ENCODE measurements at regions not wholly inside any gene's neighbourhood (a gene's known extent, or its start where the extent isn't known, plus 50 kb on each side); places are given as distances from the start of the nearest gene placed in this dataset.

DNA sequence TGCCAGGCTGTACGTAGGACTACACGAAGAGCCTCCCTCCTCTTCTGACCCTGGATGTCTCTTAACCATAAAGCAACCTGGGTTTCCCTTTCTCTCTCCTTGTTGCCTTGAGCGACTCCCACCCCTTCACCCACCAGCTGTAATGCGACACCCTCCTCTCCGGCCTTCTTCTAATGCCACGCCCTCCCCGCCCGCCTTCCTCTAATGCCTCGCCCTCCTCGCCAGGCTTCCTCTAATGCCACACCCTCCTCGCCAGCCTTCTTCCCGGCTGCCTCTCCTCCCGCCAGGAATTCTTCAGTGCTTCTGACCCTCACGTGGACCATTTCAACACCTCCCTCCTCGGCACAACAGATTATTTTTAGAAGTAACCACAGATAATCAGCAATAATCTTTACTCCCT, 348.5 kb upstream of the SHH start:
- TF ChIP-seq, protein P1, sequence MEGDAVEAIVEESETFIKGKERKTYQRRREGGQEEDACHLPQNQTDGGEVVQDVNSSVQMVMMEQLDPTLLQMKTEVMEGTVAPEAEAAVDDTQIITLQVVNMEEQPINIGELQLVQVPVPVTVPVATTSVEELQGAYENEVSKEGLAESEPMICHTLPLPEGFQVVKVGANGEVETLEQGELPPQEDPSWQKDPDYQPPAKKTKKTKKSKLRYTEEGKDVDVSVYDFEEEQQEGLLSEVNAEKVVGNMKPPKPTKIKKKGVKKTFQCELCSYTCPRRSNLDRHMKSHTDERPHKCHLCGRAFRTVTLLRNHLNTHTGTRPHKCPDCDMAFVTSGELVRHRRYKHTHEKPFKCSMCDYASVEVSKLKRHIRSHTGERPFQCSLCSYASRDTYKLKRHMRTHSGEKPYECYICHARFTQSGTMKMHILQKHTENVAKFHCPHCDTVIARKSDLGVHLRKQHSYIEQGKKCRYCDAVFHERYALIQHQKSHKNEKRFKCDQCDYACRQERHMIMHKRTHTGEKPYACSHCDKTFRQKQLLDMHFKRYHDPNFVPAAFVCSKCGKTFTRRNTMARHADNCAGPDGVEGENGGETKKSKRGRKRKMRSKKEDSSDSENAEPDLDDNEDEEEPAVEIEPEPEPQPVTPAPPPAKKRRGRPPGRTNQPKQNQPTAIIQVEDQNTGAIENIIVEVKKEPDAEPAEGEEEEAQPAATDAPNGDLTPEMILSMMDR (IDR thresholded peaks at IDR 0.05) = no peak
- TF ChIP-seq POLR2A (IDR thresholded peaks at IDR 0.05) = no peak
